NCI-H2107 treated with DMSO at 0.1 percent for 48 hours (cell line): ENCODE measurements at regions not wholly inside any gene's neighbourhood (a gene's known extent, or its start where the extent isn't known, plus 50 kb on each side); places are given as distances from the start of the nearest gene placed in this dataset.
A peak's percentile ranks its signal among the peaks of the same experiment; 100 is the strongest.

Experiments
- DNase-seq: peaks from one replicate; lab custom pipeline; 2025; ENCODE audit not compliant: unreplicated experiment; lab: John Stamatoyannopoulos, UW

GRCh38 chr11:113556036-113556435 lies 80.8 kb upstream of the DRD2 start:
- no peak for DNase-seq

- DNase-seq: peak; percentile 21
These were observed 79.9 kb upstream of the DRD2 start for GRCh38 chr11:113555071-113555619.

- DNase-seq: no peak
These were observed 79.3 kb upstream of the DRD2 start for GRCh38 chr11:113554526-113554925.

- no peak for DNase-seq
These were observed 78.7 kb upstream of the DRD2 start for GRCh38 chr11:113553915-113554314.

GRCh38 chr11:113553235-113553634 lies 78.0 kb upstream of the DRD2 start:
- no peak for DNase-seq

- no peak for DNase-seq
These were observed 77.1 kb upstream of the DRD2 start for GRCh38 chr11:113552271-113552670.

- no peak for DNase-seq
These were observed 76.4 kb upstream of the DRD2 start for GRCh38 chr11:113551645-113552044.

- peak; percentile 97 for DNase-seq
These were observed 74.7 kb upstream of the DRD2 start for GRCh38 chr11:113549611-113550578.

- DNase-seq: no peak
These were observed 73.9 kb upstream of the DRD2 start for GRCh38 chr11:113549061-113549460.

GRCh38 chr11:113547739-113548138 lies 72.5 kb upstream of the DRD2 start:
- no peak for DNase-seq

- no peak for DNase-seq
These were observed 71.7 kb upstream of the DRD2 start for GRCh38 chr11:113546757-113547507.

GRCh38 chr11:113542420-113542819 lies 67.2 kb upstream of the DRD2 start:
- DNase-seq: no peak

- DNase-seq: no peak
These were observed 65.5 kb upstream of the DRD2 start for GRCh38 chr11:113540416-113541330.

GRCh38 chr11:113538451-113539412 lies 63.5 kb upstream of the DRD2 start:
- DNase-seq: peak; percentile 31

GRCh38 chr11:113534625-113535024 lies 59.4 kb upstream of the DRD2 start:
- DNase-seq: no peak

- DNase-seq: no peak
These were observed 58.2 kb upstream of the DRD2 start for GRCh38 chr11:113533425-113533698.

- DNase-seq: peak; percentile 64
These were observed 57.7 kb upstream of the DRD2 start for GRCh38 chr11:113532697-113533424.

GRCh38 chr11:113531575-113532451 lies 56.6 kb upstream of the DRD2 start:
- no peak for DNase-seq
